Activated CD4-positive, alpha-beta T cell treated with anti-CD3 and anti-CD28 coated beads for 4 hours (primary cell): ENCODE measurements at regions not wholly inside any gene's neighbourhood (a gene's known extent, or its start where the extent isn't known, plus 50 kb on each side); places are given as distances from the start of the nearest gene placed in this dataset.
"Not testable (repeated sequence)": the region's sequence is repeated elsewhere in the genome, so short reads cannot be mapped to it uniquely, and the experiment has no call there.

ENCODE experiments used
- DNase-seq, 2 donors: peaks; one replicate each; pipeline ENCODE4 v3.0.0-alpha.2; 2020

GRCh38 chr2:14831458-14831857 is 198.9 kb downstream of the LRATD1 start:
- DNase-seq = no peak

GRCh38 chr2:14843507-14844204 is 211.1 kb downstream of the LRATD1 start:
- no peak for DNase-seq

GRCh38 chr2:14855751-14856150 is 223.2 kb downstream of the LRATD1 start:
- no peak for DNase-seq

GRCh38 chr2:14861181-14861580 is 228.7 kb downstream of the LRATD1 start:
- DNase-seq = no peak

GRCh38 chr2:14866736-14867352 is 234.3 kb downstream of the LRATD1 start:
- no peak for DNase-seq

- DNase-seq = no peak
Measured at GRCh38 chr2:14867853-14868252, 235.3 kb downstream of the LRATD1 start.

GRCh38 chr2:14872779-14873325 is 240.3 kb downstream of the LRATD1 start:
- no peak for DNase-seq

- DNase-seq = no peak
Measured at GRCh38 chr2:14881651-14882327, 249.3 kb downstream of the LRATD1 start.

- DNase-seq = no peak
Measured at GRCh38 chr2:14884651-14885050, 252.1 kb downstream of the LRATD1 start.

GRCh38 chr2:14891546-14891945 is 259.0 kb downstream of the LRATD1 start:
- no peak for DNase-seq

GRCh38 chr2:14896330-14897030 is 264.0 kb downstream of the LRATD1 start:
- DNase-seq = no peak

GRCh38 chr2:14899621-14900414 is 267.3 kb downstream of the LRATD1 start:
- DNase-seq = no peak

GRCh38 chr2:14901737-14902136 is 269.2 kb downstream of the LRATD1 start:
- no peak for DNase-seq

GRCh38 chr2:14902953-14903352 is 270.4 kb downstream of the LRATD1 start:
- no peak for DNase-seq

GRCh38 chr2:14903709-14904374 is 271.3 kb downstream of the LRATD1 start:
- peak; percentile 2 to 10 for DNase-seq

- not testable (repeated sequence) for DNase-seq
Measured at GRCh38 chr2:14904378-14904777, 271.9 kb downstream of the LRATD1 start.

- DNase-seq = no peak
Measured at GRCh38 chr2:14905571-14905970, 273.1 kb downstream of the LRATD1 start.

GRCh38 chr2:14907014-14907612 is 274.6 kb downstream of the LRATD1 start:
- no peak for DNase-seq

- DNase-seq = no peak
Measured at GRCh38 chr2:14909795-14910194, 277.3 kb downstream of the LRATD1 start.

GRCh38 chr2:14910654-14911053 is 278.1 kb downstream of the LRATD1 start:
- DNase-seq = no peak

GRCh38 chr2:14915983-14916382 is 283.5 kb downstream of the LRATD1 start:
- no peak for DNase-seq
